HG02884 (cell line): ENCODE measurements at regions not wholly inside any gene's neighbourhood (a gene's known extent, or its start where the extent isn't known, plus 50 kb on each side); places are given as distances from the start of the nearest gene placed in this dataset.

Experiments used
- ATAC-seq: cut with Tn5 transposase; IDR thresholded peaks from one replicate; pipeline ENCODE4 v1.9.1; 2021; ENCODE audit warnings: mild to moderate bottlenecking, moderate library complexity; ENCODE audit not compliant: unreplicated experiment

- ATAC-seq: no peak
Measured at GRCh38 chr18:26705757-26706156, 157.4 kb upstream of the KCTD1 start.

GRCh38 chr18:26703170-26703930, 155.0 kb upstream of the KCTD1 start:
- no peak for ATAC-seq

- no peak for ATAC-seq
Measured at GRCh38 chr18:26702086-26702485, 153.7 kb upstream of the KCTD1 start.

- peak; percentile 19 for ATAC-seq
Measured at GRCh38 chr18:26700728-26701127, 152.4 kb upstream of the KCTD1 start.

- ATAC-seq: peak; percentile 58
Measured at GRCh38 chr18:26700201-26700600, 151.8 kb upstream of the KCTD1 start.

- ATAC-seq: no peak
Measured at GRCh38 chr18:26697186-26697884, 149.0 kb upstream of the KCTD1 start.

- no peak for ATAC-seq
Measured at GRCh38 chr18:26696786-26697185, 148.4 kb upstream of the KCTD1 start.

- no peak for ATAC-seq
Measured at GRCh38 chr18:26696308-26696707, 148.0 kb upstream of the KCTD1 start.

GRCh38 chr18:26689226-26689879, 141.0 kb upstream of the KCTD1 start:
- ATAC-seq: no peak

- ATAC-seq: no peak
Measured at GRCh38 chr18:26686532-26686931, 138.2 kb upstream of the KCTD1 start.

GRCh38 chr18:26685438-26686157, 137.2 kb upstream of the KCTD1 start:
- ATAC-seq: no peak

GRCh38 chr18:26677957-26678356, 129.6 kb upstream of the KCTD1 start:
- no peak for ATAC-seq

- ATAC-seq: no peak
Measured at GRCh38 chr18:26667046-26667445, 118.7 kb upstream of the KCTD1 start.

- no peak for ATAC-seq
Measured at GRCh38 chr18:26662996-26663395, 114.6 kb upstream of the KCTD1 start.

GRCh38 chr18:26657631-26658581, 109.6 kb upstream of the KCTD1 start:
- ATAC-seq: no peak

- ATAC-seq: peak; percentile 49
Measured at GRCh38 chr18:26656944-26657536, 108.7 kb upstream of the KCTD1 start.

- ATAC-seq: peak; percentile 22
Measured at GRCh38 chr18:26656431-26656943, 108.1 kb upstream of the KCTD1 start.

- peak; percentile 15 for ATAC-seq
Measured at GRCh38 chr18:26655525-26656430, 107.4 kb upstream of the KCTD1 start.
